SU-DHL-6 (cell line): ENCODE measurements at regions not wholly inside any gene's neighbourhood (a gene's known extent, or its start where the extent isn't known, plus 50 kb on each side); places are given as distances from the start of the nearest gene placed in this dataset.

Experiments used
- EZH2phosphoT487 ChIP-seq: fragments of 200-600 bp; sonication (generic), shearing (Covaris generic); conservative IDR thresholded peaks from 2 replicates; pipeline ENCODE4 v1.6.1; 2018; ENCODE audit warnings: mild to moderate bottlenecking, antibody characterized with exemption, low read length, moderate library complexity, mixed read lengths
- TF ChIP-seq, protein P1 (sequence below): fragments of 200-600 bp; sonication (generic); IDR thresholded peaks from one replicate; pipeline ENCODE4 v1.5.1; 2017; ENCODE audit warnings: antibody characterized with exemption, mild to moderate bottlenecking, low read length, moderate library complexity; ENCODE audit not compliant: insufficient read depth, poor library complexity, severe bottlenecking

- TF ChIP-seq, protein P1, sequence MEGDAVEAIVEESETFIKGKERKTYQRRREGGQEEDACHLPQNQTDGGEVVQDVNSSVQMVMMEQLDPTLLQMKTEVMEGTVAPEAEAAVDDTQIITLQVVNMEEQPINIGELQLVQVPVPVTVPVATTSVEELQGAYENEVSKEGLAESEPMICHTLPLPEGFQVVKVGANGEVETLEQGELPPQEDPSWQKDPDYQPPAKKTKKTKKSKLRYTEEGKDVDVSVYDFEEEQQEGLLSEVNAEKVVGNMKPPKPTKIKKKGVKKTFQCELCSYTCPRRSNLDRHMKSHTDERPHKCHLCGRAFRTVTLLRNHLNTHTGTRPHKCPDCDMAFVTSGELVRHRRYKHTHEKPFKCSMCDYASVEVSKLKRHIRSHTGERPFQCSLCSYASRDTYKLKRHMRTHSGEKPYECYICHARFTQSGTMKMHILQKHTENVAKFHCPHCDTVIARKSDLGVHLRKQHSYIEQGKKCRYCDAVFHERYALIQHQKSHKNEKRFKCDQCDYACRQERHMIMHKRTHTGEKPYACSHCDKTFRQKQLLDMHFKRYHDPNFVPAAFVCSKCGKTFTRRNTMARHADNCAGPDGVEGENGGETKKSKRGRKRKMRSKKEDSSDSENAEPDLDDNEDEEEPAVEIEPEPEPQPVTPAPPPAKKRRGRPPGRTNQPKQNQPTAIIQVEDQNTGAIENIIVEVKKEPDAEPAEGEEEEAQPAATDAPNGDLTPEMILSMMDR = no peak
- TF ChIP-seq EZH2phosphoT487 = no peak
Observed at GRCh38 chr1:193940176-193940575, 753.8 kb upstream of the B3GALT2 start.
